Stimulated activated CD8-positive, alpha-beta memory T cell treated with anti-CD3 and anti-CD28 coated beads, Interleukin-7, amount 100 ng/mL, for 24 hours (primary cell): ENCODE measurements at regions not wholly inside any gene's neighbourhood (a gene's known extent, or its start where the extent isn't known, plus 50 kb on each side); places are given as distances from the start of the nearest gene placed in this dataset.

ENCODE experiments used
- DNase-seq: peaks from one replicate; pipeline ENCODE4 v3.0.0-alpha.2; 2020; ENCODE audit warnings: low read depth

GRCh38 chr16:5361322-5361721 lies 263.7 kb upstream of the EEF2KMT start:
- DNase-seq: no peak

GRCh38 chr16:5354645-5355044 lies 257.1 kb upstream of the EEF2KMT start:
- DNase-seq: no peak

DNA sequence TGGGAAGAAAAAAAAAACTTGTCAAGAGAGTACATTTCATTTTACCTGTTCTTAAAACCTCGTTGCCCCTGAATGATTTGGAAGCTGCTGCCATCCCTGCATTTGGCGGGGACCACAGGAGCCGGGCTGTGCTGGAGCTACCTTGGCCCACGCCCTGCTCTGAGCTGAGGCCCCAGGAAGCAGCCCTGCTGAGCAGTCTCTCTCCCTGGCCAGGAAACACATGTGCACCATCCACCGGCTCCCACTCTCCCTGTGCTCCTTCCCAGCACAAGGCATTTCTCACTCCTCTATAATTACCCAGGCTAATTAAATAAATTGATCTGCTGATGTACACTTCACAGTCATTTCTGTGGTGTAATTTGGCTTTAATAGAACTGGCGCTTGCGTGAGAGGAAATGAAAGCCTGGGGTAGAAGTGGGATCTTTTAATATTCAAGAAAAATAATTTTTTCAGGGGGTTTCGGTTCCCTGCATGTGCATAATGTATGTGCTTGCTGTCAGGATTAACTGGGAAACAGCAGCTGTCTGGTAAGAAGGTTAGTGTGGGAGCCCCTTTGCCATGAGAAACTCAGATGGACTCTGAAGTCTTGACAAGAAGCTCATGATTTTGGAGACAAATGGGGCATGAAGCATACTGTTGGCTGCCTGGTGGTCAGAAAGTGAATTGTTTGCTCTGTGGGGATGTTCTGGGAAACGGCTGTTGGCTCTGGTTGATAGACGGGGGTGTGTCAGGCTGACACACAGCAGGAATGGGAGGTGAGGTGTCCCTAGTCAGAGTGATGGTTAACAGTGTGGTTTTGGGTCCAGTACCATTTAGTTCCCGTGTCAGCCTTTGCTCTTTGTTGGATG lies 252.3 kb upstream of the EEF2KMT start:
- DNase-seq: no peak

GRCh38 chr16:5349101-5349500 lies 251.5 kb upstream of the EEF2KMT start:
- no peak for DNase-seq

GRCh38 chr16:5347561-5347960 lies 250.0 kb upstream of the EEF2KMT start:
- DNase-seq: no peak

DNA sequence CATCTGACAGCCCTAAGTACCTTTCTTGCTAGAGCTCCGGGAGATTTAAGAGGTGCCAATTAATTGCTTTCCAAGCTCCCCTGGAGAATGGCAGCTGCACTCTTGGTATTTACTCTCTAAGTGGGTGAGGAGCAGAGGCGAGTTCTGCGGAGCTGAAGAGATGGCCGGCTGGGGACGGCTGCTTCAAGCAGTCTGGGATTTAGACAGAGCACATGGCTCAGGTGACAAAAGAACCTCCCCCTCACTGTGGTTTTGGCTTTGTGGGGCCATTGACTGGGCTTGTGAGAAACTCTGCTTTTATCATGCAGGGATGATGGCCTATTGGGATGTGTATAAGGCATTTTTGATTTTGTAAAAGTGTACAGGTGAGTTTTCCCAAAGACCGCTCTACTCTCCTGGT lies 239.3 kb upstream of the EEF2KMT start:
- DNase-seq: no peak

DNA sequence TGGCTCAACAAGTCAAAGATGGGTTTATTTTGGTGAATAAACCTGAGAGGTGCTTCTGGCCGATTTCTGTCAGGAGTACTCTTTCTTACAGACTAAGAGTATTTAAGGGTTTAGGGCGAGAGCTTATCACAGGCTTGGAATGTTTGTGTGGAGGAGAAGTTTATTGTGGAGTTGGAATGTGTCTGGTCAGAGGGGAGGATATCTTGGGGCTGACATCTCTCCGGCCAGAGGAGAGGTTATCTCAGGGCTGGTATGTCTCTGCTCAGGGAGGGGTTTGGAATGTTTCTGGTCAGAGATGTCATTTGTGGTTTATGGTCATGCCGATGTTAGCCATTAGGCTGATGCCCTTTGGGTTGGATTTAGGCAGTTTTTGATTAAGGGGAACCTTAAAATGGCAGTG lies 236.4 kb upstream of the EEF2KMT start:
- no peak for DNase-seq

DNA sequence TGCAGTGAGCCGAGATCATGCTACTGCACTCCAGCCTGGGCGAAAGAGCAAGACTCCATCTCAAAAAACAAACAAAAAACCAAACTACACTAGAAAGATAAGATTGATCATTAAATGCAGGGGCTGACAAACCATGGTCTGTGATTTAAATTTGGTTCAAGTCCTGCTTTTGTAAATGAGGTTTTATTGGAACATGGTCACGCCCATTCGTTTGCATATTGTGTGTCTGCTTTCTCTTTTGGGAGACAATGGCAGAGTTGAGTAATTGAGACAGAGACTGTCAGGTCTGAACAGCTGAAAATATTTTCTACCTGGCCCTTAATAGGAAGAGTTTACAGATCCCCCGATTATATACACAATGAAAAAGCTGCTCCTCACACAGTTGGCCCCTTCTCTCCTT lies 235.5 kb upstream of the EEF2KMT start:
- no peak for DNase-seq

DNA sequence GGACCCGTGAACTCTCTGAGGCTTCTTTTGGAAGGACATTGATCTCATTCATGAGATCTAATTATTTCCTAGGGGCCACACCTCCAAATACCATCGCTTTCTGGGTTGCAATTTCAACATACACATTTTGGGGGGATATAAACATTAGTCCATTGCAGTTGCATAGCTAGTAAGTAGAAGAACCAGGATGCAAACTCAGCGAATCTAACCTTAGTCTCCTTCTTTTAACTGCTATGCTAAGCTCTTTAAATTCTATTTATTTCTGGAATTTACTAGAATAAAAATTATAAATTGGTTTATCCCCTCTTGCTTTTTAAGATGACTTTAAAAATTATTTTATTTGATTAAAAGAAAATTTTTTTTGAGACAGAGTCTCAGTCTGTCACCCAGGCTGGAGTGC lies 232.5 kb upstream of the EEF2KMT start:
- no peak for DNase-seq

GRCh38 chr16:5328546-5328945 lies 231.0 kb upstream of the EEF2KMT start:
- no peak for DNase-seq

DNA sequence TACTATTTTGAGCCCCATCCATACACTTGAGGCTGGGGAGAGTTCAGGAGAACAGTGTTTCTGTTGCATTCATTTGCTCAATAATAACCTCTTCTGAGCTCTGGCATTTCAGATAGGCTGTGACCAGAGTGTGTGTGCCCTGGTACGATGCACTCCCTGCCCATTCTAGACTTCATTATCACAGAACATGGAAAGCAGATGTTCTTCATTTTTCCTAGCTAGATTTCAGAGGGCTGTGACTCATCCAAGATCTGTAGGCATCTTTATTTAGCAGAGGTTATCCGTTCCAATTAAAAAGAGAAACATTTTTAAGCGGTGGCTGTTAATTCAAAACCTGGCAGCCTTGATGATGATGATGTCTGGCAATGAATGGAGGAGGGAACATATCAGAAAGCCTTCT lies 228.8 kb upstream of the EEF2KMT start:
- DNase-seq: no peak

- DNase-seq: no peak
Observed at GRCh38 chr16:5325932-5326331, 228.3 kb upstream of the EEF2KMT start.

- no peak for DNase-seq
Observed at GRCh38 chr16:5323284-5324141, 225.9 kb upstream of the EEF2KMT start.

DNA sequence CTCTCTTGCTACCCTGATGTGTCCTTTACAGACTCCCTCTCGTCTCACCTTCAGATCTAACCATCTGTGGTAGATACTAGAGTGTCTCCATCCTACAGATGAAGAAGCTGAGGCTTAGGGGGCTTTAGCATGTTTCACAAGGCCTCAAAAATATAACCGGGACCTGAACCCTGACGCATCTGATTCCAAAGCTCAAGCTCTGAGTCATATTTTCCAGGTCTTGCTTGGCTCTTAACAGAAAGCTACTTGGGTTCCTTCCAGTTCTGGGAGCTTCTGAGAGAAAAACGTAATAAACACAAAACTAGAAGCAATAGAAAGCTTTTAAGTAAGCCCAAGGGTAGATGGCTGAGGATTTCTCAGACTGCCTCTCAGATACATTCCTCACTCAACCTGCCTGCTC lies 224.3 kb upstream of the EEF2KMT start:
- DNase-seq: no peak

DNA sequence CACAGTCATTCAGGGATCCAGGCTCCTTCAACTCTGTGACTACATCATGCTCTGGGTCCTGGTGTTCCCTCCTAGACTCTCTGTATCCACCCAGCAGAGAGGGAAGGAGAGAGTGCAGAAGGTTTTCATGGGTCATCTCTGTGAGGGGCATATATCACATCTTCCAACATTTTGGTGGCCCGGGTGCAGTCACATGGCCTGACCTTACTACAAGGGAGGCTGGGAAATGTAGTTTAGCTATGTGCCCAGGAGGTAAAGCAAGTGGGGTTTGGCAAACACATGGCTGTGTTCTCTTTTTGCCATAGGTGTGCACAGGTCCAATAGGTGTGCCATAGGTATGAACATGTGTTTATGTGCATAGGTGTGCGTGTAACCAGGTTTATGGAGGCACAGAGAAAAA lies 222.2 kb upstream of the EEF2KMT start:
- DNase-seq: no peak

GRCh38 chr16:5315914-5316313 lies 218.3 kb upstream of the EEF2KMT start:
- DNase-seq: no peak

GRCh38 chr16:5314377-5314776 lies 216.8 kb upstream of the EEF2KMT start:
- no peak for DNase-seq

- DNase-seq: no peak
Observed at GRCh38 chr16:5309946-5310611, 212.5 kb upstream of the EEF2KMT start.

DNA sequence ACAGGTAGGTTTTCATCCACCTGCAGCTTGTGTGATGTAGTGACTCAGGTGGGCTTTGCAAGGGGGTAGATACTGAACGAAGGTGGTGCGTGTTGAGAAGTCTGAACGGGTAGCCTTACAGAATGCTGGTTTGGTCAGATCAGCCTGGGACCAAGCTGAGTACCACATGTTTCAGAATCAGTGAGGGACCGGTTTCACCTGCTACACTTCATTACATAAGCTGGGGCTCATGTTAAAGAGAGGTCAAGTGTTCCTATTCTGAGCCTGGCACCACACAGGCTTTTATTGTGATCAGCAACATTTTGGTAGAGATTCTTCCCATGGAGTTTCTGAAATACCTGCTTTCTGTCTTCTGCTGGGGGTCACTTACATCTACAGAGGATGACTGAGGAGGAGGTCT lies 207.4 kb upstream of the EEF2KMT start:
- DNase-seq: no peak

DNA sequence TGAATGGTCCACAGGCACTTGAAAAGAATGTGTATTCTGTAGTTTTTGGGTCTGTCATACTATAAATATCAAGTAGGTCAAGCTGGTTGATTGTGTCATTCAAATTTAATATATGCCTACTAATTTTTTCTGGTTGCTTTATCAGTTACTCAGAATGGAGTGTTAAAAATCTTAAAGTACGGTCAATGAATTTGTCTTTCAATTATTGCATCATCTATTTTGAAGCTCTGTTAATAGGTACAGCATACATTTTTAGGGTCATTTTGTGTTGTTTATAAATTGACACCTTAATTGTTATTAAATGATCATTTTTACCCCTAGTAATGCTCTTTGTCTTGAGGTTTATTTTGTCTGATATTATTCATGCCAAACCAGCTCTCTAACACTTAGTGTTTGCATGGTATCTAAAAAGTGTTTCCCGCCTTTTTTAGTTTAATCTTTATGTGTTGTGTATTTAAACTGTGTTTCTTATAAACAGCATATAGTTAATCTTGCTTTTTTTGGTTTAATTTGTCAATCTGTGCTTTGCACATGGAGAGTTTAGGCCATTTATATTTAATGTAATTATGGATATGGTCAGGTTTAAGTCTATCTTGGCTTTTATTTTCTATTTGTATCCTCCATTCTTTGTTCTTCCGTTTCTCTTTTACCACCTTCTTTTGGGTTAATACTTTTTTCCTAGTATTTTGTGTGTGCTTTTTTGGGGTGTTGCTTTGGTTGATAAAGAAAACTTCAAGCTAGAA lies 204.9 kb upstream of the EEF2KMT start:
- DNase-seq: no peak

DNA sequence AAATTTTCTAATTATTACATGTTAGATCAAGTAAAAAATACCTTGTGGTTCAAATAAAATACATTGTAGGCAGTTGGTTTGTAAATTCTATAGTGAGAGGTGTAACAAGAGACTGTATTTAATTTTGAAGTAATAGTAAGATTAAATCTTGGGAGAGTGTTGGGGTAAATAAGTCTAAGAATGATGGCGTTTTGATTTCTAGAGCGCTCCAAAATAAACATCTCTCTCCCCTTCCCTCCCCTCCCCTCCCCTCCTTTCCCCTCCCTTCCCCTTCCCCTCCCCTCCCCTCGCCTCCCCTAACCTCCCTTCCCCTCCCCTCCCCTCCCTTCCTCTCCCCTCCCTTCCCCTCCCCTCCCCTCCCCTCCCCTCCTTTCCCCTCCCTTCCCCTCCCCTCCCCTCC lies 200.6 kb upstream of the EEF2KMT start:
- DNase-seq: no peak

- DNase-seq: no peak
Observed at GRCh38 chr16:5296176-5296575, 198.6 kb upstream of the EEF2KMT start.
